Activated CD8-positive, alpha-beta T cell treated with anti-CD3 and anti-CD28 coated beads for 36 hours (primary cell): ENCODE measurements at regions not wholly inside any gene's neighbourhood (a gene's known extent, or its start where the extent isn't known, plus 50 kb on each side); places are given as distances from the start of the nearest gene placed in this dataset.

ENCODE experiments used
- ATAC-seq: fragments of 200-7000 bp; cut with Tn5 transposase; one replicate; pipeline ENCODE4 v1.10.0; 2021; ENCODE audit warnings: mild to moderate bottlenecking, moderate library complexity
- CTCF ChIA-PET: fragments of 350-600 bp; sonication (Branson Sonifier 250); formaldehyde crosslinking; loops from one replicate; lab custom pipeline; 2021; ENCODE audit warnings: antibody characterized with exemption; lab: Charles Lee
- POLR2A ChIA-PET: fragments of 350-600 bp; sonication (Branson Sonifier 250); formaldehyde crosslinking; loops from one replicate; lab custom pipeline; 2021; ENCODE audit warnings: antibody characterized with exemption; lab: Charles Lee
- DNase-seq: peaks from one replicate; pipeline ENCODE4 v3.0.0-alpha.2; 2020
- H3K27ac Mint-ChIP-seq: one replicate; pipeline ENCODE4 v1.8.0; 2021; ENCODE audit warnings: mild to moderate bottlenecking, mixed read lengths
- H3K27me3 Mint-ChIP-seq: one replicate; pipeline ENCODE4 v1.8.0; 2021; ENCODE audit warnings: mixed read lengths
- H3K36me3 Mint-ChIP-seq: one replicate; pipeline ENCODE4 v1.8.0; 2021; ENCODE audit warnings: low read depth, mixed read lengths
- H3K4me1 Mint-ChIP-seq: one replicate; pipeline ENCODE4 v1.8.0; 2021; ENCODE audit warnings: low read depth, mixed read lengths
- H3K4me3 Mint-ChIP-seq: one replicate; pipeline ENCODE4 v1.8.0; 2021; ENCODE audit warnings: mild to moderate bottlenecking, moderate library complexity, mixed read lengths
- H3K9me3 Mint-ChIP-seq: one replicate; pipeline ENCODE4 v1.8.0; 2021; ENCODE audit warnings: mixed read lengths
- CTCF ChIP-seq: fragments of 200-600 bp; IDR thresholded peaks from one replicate; pipeline ENCODE4 v1.8.0; 2022; ENCODE audit warnings: antibody characterized with exemption, mild to moderate bottlenecking
- intact Hi-C: fragments of 100-400 bp; cut with micrococcal nuclease; formaldehyde crosslinking; loops from one replicate; pipeline ENCODE4 v1.10.0; 2022

GRCh38 chr16:77064037-77064436, 127.0 kb upstream of the MON1B start:
- Mint-ChIP-seq H3K27me3 (peaks cover 7% of the 10 kb centered on the region), H3K4me3 (no peak overlapping the region), H3K9me3 (no peaks in the 10 kb centered on the region), H3K36me3 (no peaks in the 10 kb centered on the region), H3K4me1 (no peaks in the 10 kb centered on the region), H3K27ac (no peak overlapping the region)
- POLR2A ChIA-PET, result no interaction called here
- TF ChIP-seq CTCF, result no peak
- DNase-seq (no peak), ATAC-seq (no peak)
- intact Hi-C loops, result no loop called here
- CTCF ChIA-PET, result interaction anchor here (1.8 kb wide), 1 partner anchor 106 kb away, joined by 4 read pairs; no protein-coding TSS in a partner anchor

GRCh38 chr16:77066896-77067496, 124.0 kb upstream of the MON1B start:
- ChIA-PET POLR2A (no interaction called here), CTCF (no interaction called here)
- no peak for TF ChIP-seq CTCF
- ATAC-seq (no peak), DNase-seq (no peak)
- H3K4me3 Mint-ChIP-seq, result no peak overlapping the region
- no peaks in the 10 kb centered on the region for H3K9me3 Mint-ChIP-seq
- no peaks in the 10 kb centered on the region for H3K36me3 Mint-ChIP-seq
- H3K4me1 Mint-ChIP-seq, result no peaks in the 10 kb centered on the region
- no peak overlapping the region for H3K27ac Mint-ChIP-seq
- intact Hi-C loops, result no loop called here
- H3K27me3 Mint-ChIP-seq, result peaks cover 11% of the 10 kb centered on the region

GRCh38 chr16:77067900-77068299, 123.1 kb upstream of the MON1B start:
- TF ChIP-seq CTCF, result no peak
- no peak overlapping the region for H3K27ac Mint-ChIP-seq
- intact Hi-C loops, result no loop called here
- CTCF ChIA-PET, result no interaction called here
- ATAC-seq, result no peak
- peaks cover 11% of the 10 kb centered on the region for H3K27me3 Mint-ChIP-seq
- DNase-seq, result no peak
- H3K4me1 Mint-ChIP-seq, result no peaks in the 10 kb centered on the region
- POLR2A ChIA-PET, result no interaction called here
- no peaks in the 10 kb centered on the region for H3K36me3 Mint-ChIP-seq
- H3K9me3 Mint-ChIP-seq, result no peaks in the 10 kb centered on the region
- H3K4me3 Mint-ChIP-seq, result no peak overlapping the region

- ChIA-PET CTCF (no interaction called here), POLR2A (no interaction called here)
- Mint-ChIP-seq H3K9me3 (no peaks in the 10 kb centered on the region), H3K4me1 (no peaks in the 10 kb centered on the region), H3K4me3 (no peak overlapping the region), H3K27ac (no peak overlapping the region), H3K27me3 (peaks cover 11% of the 10 kb centered on the region), H3K36me3 (no peaks in the 10 kb centered on the region)
- intact Hi-C loops, result no loop called here
- ATAC-seq, result no peak
- DNase-seq, result no peak
- no peak for TF ChIP-seq CTCF
Observed at GRCh38 chr16:77068402-77068801, 122.6 kb upstream of the MON1B start.

- no peak overlapping the region for H3K4me3 Mint-ChIP-seq
- no peaks in the 10 kb centered on the region for H3K4me1 Mint-ChIP-seq
- CTCF ChIA-PET, result no interaction called here
- peaks cover 11% of the 10 kb centered on the region for H3K27me3 Mint-ChIP-seq
- no peak for TF ChIP-seq CTCF
- intact Hi-C loops, result no loop called here
- no peak for ATAC-seq
- no peaks in the 10 kb centered on the region for H3K36me3 Mint-ChIP-seq
- H3K9me3 Mint-ChIP-seq, result no peaks in the 10 kb centered on the region
- DNase-seq, result no peak
- H3K27ac Mint-ChIP-seq, result no peak overlapping the region
- POLR2A ChIA-PET, result no interaction called here
Observed at GRCh38 chr16:77069929-77070328, 121.1 kb upstream of the MON1B start.
